HepG2 (cell line): ENCODE measurements at regions not wholly inside any gene's neighbourhood (a gene's known extent, or its start where the extent isn't known, plus 50 kb on each side); places are given as distances from the start of the nearest gene placed in this dataset.

ENCODE experiments used
- ATAC-seq: fragments of 200-7000 bp; cut with Tn5 transposase; 3 replicates; pipeline ENCODE4 v1.9.1; 2020; ENCODE audit warnings: mild to moderate bottlenecking, moderate library complexity
- BruUV-seq: library from RNA; stranded (reverse); fragments of 400-500 nt; replicated peaks from 2 replicates; lab custom pipeline; 2021; lab: Mats Ljungman, UMichigan
- CTCF ChIA-PET: fragments of 300-600 bp; formaldehyde crosslinking; extraction: SDS; loops from one replicate; lab custom pipeline; 2021; ENCODE audit warnings: low total read pairs, inconsistent platforms, low intra/inter-chr PET ratio; lab: Yijun Ruan, JAX
- POLR2A ChIA-PET: fragments of 350-600 bp; sonication (Branson Sonifier 250); formaldehyde crosslinking; loops from one replicate; lab custom pipeline; 2020; ENCODE audit warnings: antibody characterized with exemption, inconsistent platforms; lab: Yijun Ruan, JAX
- DNase-seq: peaks from one replicate; pipeline ENCODE4 v3.0.0-alpha.2; 2015; ENCODE audit warnings: low spot score
- FAIRE-seq: peaks from 3 replicates; lab custom pipeline; 2011; peaks lifted over from hg19 to GRCh38; lab: Jason Lieb, UNC
- H2AFZ ChIP-seq: one replicate; pipeline ENCODE4 v1.6.1; 2011; ENCODE audit warnings: low read length, inconsistent platforms
- H3K27ac ChIP-seq: fragments of 300-600 bp; 3 replicates; pipeline ENCODE4 v1.8.0; 2011; ENCODE audit warnings: mixed run types, mild to moderate bottlenecking, mixed read lengths, low read length, inconsistent platforms; ENCODE audit not compliant: insufficient read depth; ENCODE audit errors: extremely low read length
- H3K27me3 ChIP-seq, 2 experiments: fragments of 200-600 bp in 1 of 2; 2 replicates in 1 of 2; 3 replicates in 1 of 2; pipeline versions ENCODE4 v1.6.0 to v1.8.0; 2011; ENCODE audit warnings: low read length in 2 of 2, mild to moderate bottlenecking in 2 of 2, moderate library complexity in 2 of 2, inconsistent platforms in 1 of 2; ENCODE audit not compliant: insufficient read depth in 2 of 2, control insufficient read depth in 1 of 2
- H3K36me3 ChIP-seq, 2 experiments: fragments of 200-600 bp in 1 of 2; replicated peaks in 1 of 2; 2 replicates in 1 of 2; 3 replicates in 1 of 2; pipeline versions ENCODE4 v1.5.1 to v1.8.0; 2011; ENCODE audit warnings: low read length in 2 of 2, inconsistent platforms in 1 of 2; ENCODE audit not compliant: insufficient read depth in 2 of 2, control insufficient read depth in 1 of 2
- H3K4me1 ChIP-seq: 2 replicates; pipeline ENCODE4 v1.5.1; 2012; ENCODE audit warnings: low read length, inconsistent platforms; ENCODE audit not compliant: insufficient read depth
- H3K4me2 ChIP-seq: 2 replicates; pipeline ENCODE4 v1.6.0; 2011; ENCODE audit warnings: low read depth, low read length, inconsistent platforms
- H3K4me3 ChIP-seq, 3 experiments: fragments of 200-600 bp in 1 of 3; sonication (generic), shearing (Covaris generic) in 1 of 3; replicated peaks in 1 of 3; 2 replicates each; pipeline ENCODE4 v1.5.1; 2011 to 2016; ENCODE audit warnings: low read length in 3 of 3, inconsistent platforms in 2 of 3, low read depth in 2 of 3, mild to moderate bottlenecking in 2 of 3, control low read depth in 1 of 3, mixed read lengths in 1 of 3; ENCODE audit not compliant: insufficient read depth in 1 of 3
- H3K79me2 ChIP-seq: one replicate; pipeline ENCODE4 v1.6.1; 2011; ENCODE audit warnings: low read length, inconsistent platforms; ENCODE audit not compliant: insufficient read depth
- H3K9ac ChIP-seq: 2 replicates; pipeline ENCODE4 v1.6.0; 2011; ENCODE audit warnings: mild to moderate bottlenecking, low read depth, low read length, inconsistent platforms; ENCODE audit not compliant: insufficient read depth
- H3K9me3 ChIP-seq: 2 replicates; pipeline ENCODE4 v1.5.1; 2012; ENCODE audit warnings: mild to moderate bottlenecking, low read length
- H4K20me1 ChIP-seq: 2 replicates; pipeline ENCODE4 v1.6.0; 2011; ENCODE audit warnings: inconsistent platforms, mild to moderate bottlenecking, low read length, moderate library complexity; ENCODE audit not compliant: insufficient read depth
- BRD4 ChIP-seq: sonication (generic); formaldehyde crosslinking; IDR thresholded peaks from 2 replicates; pipeline ENCODE4 v1.4.0; 2020; ENCODE audit warnings: missing genetic modification reagents
- CEBPB ChIP-seq: IDR thresholded peaks from 2 replicates; pipeline ENCODE4 v1.6.1; 2011; ENCODE audit warnings: low read depth, low read length, improper control_type of control experiment, borderline replicate concordance
- ELF1 ChIP-seq: sonication (generic); formaldehyde crosslinking; IDR thresholded peaks from 2 replicates; pipeline ENCODE4 v1.4.0; 2020; ENCODE audit warnings: missing genetic modification reagents
- ERF ChIP-seq: IDR thresholded peaks from 2 replicates; pipeline ENCODE4 v1.6.1; 2018; ENCODE audit warnings: missing biosample characterization, missing genetic modification reagents
- HNRNPK ChIP-seq: fragments of 200-400 bp; formaldehyde crosslinking; IDR thresholded peaks from 2 replicates; pipeline ENCODE4 v1.6.1; 2018; ENCODE audit warnings: low read length, low read depth, moderate library complexity, mild to moderate bottlenecking; ENCODE audit not compliant: poor library complexity, severe bottlenecking
- KLF15 ChIP-seq: sonication (generic); formaldehyde crosslinking; IDR thresholded peaks from 2 replicates; pipeline ENCODE4 v1.8.1; 2023; ENCODE audit warnings: borderline replicate concordance, mild to moderate bottlenecking, inconsistent platforms, missing genetic modification reagents, mixed read lengths
- SNAI1 ChIP-seq: sonication (generic); formaldehyde crosslinking; IDR thresholded peaks from 2 replicates; pipeline ENCODE4 v1.5.0; 2020; ENCODE audit warnings: mild to moderate bottlenecking, missing genetic modification reagents, borderline replicate concordance
- ZBTB3 ChIP-seq: sonication (generic); formaldehyde crosslinking; IDR thresholded peaks from 2 replicates; pipeline ENCODE4 v1.4.0; 2020; ENCODE audit warnings: low read depth, mild to moderate bottlenecking, moderate library complexity, missing genetic modification reagents, borderline replicate concordance
- WGBS: methylation state at CpG from one replicate; pipeline ENCODE4 v1.1.6; 2017; ENCODE audit warnings: low lambda C conversion rate; 5-methylcytosine and 5-hydroxymethylcytosine counted together
- in situ Hi-C: cut with HindIII; loops from 2 replicates; pipeline ENCODE4 v1.10.0; 2017; ENCODE audit warnings: low pct_unique_long_range_greater_than_20kb; ENCODE audit not compliant: extremely low pct_ligation_motif_present
- intact Hi-C: fragments of 100-400 bp; cut with micrococcal nuclease; formaldehyde crosslinking; loops from one replicate; pipeline ENCODE4 v1.10.0; 2022; ENCODE audit not compliant: unreplicated experiment
- TF ChIP-seq, protein P1 (sequence below): sonication (generic); formaldehyde crosslinking; conservative IDR thresholded peaks from 2 replicates; pipeline ENCODE4 v1.8.1; 2023; ENCODE audit warnings: missing genetic modification reagents
- TF ChIP-seq, protein P2 (sequence below): sonication (generic); formaldehyde crosslinking; IDR thresholded peaks from 2 replicates; pipeline ENCODE4 v1.8.0; 2022; ENCODE audit warnings: mild to moderate bottlenecking, missing genetic modification reagents, moderate library complexity
- TF ChIP-seq, protein P3 (sequence below): sonication (generic); formaldehyde crosslinking; IDR thresholded peaks from 2 replicates; pipeline ENCODE4 v1.5.0; 2020; ENCODE audit warnings: mild to moderate bottlenecking, missing genetic modification reagents, borderline replicate concordance

DNA sequence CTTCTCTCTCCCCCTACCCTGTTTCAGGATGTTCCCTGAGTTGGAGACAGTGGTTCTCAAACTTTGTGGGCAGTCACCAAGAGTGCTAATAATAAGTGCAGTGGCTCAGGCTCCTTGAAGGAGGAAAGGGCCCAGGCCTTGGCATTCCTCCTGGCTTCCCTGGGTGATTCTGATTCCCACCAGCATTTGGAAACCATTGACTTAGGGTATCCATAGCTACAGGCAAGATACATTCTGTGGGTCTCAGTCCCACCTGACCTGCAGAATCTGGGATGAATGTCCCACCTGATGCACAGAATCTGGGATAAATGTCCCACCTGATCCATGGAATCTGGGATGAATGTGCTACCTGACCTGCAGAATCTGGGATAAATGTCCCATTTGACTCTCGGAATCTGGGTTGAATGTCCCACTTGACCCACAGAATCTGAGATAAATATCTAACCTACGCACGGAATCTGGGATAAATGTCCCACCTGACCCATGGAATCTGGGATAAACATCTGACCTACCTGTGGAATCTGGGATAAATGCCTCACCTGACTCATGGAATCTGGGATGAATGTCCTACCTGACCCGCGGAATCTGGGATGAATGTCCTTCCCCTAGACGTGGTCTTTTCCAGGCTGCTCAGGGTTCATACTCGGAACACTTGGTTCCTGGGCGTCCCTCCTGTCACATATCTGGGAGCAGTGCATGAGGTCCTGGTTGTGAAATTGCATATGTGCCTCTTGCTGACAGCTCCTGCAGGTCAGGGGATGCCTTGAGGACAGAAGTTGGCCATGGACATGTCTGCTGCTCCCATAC is 136.7 kb upstream of the HS3ST2 start:
- H3K27ac ChIP-seq = no peak overlapping the region
- no peak overlapping the region for H3K9ac ChIP-seq
- H3K4me2 ChIP-seq = no peak overlapping the region
- H3K4me3 ChIP-seq = no peak overlapping the region
- POLR2A ChIA-PET = no interaction called here
- CTCF ChIA-PET = no interaction called here
- no peak for ATAC-seq
- FAIRE-seq = no peak
- WGBS = 15% methylated on average over 8 of the region's 8 CpGs
- no peaks in the 10 kb centered on the region for H3K79me2 ChIP-seq
- H3K9me3 ChIP-seq = no peaks in the 10 kb centered on the region
- intact Hi-C loops = no loop called here
- no peaks in the 10 kb centered on the region for H4K20me1 ChIP-seq
- H3K27me3 ChIP-seq = peaks cover 3 to 25% of the 10 kb centered on the region in 2 experiments; a peak in 3 of 5 replicates
- DNase-seq = no peak
- in situ Hi-C loops = no loop called here
- no peak overlapping the region for H2AFZ ChIP-seq
- peaks cover 5% of the 10 kb centered on the region for H3K4me1 ChIP-seq
- no TSS peak for BruUV-seq
- no peaks in the 10 kb centered on the region for H3K36me3 ChIP-seq
- 0 out of 2 replicates have a peak, but pooled peaks have one; percentile 2 for TF ChIP-seq BRD4 (CRISPR knock-in tag)
- no peak for TF ChIP-seq HNRNPK
- no peak for TF ChIP-seq ERF (CRISPR knock-in tag)
- TF ChIP-seq, protein P1, sequence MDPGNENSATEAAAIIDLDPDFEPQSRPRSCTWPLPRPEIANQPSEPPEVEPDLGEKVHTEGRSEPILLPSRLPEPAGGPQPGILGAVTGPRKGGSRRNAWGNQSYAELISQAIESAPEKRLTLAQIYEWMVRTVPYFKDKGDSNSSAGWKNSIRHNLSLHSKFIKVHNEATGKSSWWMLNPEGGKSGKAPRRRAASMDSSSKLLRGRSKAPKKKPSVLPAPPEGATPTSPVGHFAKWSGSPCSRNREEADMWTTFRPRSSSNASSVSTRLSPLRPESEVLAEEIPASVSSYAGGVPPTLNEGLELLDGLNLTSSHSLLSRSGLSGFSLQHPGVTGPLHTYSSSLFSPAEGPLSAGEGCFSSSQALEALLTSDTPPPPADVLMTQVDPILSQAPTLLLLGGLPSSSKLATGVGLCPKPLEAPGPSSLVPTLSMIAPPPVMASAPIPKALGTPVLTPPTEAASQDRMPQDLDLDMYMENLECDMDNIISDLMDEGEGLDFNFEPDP = 0 out of 2 replicates have a peak, but pooled peaks have one; percentile 31
- TF ChIP-seq, protein P2, sequence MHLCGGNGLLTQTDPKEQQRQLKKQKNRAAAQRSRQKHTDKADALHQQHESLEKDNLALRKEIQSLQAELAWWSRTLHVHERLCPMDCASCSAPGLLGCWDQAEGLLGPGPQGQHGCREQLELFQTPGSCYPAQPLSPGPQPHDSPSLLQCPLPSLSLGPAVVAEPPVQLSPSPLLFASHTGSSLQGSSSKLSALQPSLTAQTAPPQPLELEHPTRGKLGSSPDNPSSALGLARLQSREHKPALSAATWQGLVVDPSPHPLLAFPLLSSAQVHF = no peak
- 0 out of 2 replicates have a peak, but pooled peaks have one; percentile 0 for TF ChIP-seq CEBPB
- TF ChIP-seq ELF1 (CRISPR knock-in tag) = no peak
- peak; percentile 45; the same call in 1 of the 2 replicates for TF ChIP-seq KLF15 (CRISPR knock-in tag)
- no peak for TF ChIP-seq ZBTB3
- no peak for TF ChIP-seq SNAI1 (CRISPR knock-in tag)
- TF ChIP-seq, protein P3, sequence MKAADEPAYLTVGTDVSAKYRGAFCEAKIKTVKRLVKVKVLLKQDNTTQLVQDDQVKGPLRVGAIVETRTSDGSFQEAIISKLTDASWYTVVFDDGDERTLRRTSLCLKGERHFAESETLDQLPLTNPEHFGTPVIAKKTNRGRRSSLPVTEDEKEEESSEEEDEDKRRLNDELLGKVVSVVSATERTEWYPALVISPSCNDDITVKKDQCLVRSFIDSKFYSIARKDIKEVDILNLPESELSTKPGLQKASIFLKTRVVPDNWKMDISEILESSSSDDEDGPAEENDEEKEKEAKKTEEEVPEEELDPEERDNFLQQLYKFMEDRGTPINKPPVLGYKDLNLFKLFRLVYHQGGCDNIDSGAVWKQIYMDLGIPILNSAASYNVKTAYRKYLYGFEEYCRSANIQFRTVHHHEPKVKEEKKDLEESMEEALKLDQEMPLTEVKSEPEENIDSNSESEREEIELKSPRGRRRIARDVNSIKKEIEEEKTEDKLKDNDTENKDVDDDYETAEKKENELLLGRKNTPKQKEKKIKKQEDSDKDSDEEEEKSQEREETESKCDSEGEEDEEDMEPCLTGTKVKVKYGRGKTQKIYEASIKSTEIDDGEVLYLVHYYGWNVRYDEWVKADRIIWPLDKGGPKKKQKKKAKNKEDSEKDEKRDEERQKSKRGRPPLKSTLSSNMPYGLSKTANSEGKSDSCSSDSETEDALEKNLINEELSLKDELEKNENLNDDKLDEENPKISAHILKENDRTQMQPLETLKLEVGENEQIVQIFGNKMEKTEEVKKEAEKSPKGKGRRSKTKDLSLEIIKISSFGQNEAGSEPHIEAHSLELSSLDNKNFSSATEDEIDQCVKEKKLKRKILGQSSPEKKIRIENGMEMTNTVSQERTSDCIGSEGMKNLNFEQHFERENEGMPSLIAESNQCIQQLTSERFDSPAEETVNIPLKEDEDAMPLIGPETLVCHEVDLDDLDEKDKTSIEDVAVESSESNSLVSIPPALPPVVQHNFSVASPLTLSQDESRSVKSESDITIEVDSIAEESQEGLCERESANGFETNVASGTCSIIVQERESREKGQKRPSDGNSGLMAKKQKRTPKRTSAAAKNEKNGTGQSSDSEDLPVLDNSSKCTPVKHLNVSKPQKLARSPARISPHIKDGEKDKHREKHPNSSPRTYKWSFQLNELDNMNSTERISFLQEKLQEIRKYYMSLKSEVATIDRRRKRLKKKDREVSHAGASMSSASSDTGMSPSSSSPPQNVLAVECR (CRISPR knock-in tag) = peak; percentile 18; the same call in 1 of the 2 replicates
